ENCODE measurements at regions not wholly inside any gene's neighbourhood (a gene's known extent, or its start where the extent isn't known, plus 50 kb on each side); places are given as distances from the start of the nearest gene placed in this dataset.

DNA sequence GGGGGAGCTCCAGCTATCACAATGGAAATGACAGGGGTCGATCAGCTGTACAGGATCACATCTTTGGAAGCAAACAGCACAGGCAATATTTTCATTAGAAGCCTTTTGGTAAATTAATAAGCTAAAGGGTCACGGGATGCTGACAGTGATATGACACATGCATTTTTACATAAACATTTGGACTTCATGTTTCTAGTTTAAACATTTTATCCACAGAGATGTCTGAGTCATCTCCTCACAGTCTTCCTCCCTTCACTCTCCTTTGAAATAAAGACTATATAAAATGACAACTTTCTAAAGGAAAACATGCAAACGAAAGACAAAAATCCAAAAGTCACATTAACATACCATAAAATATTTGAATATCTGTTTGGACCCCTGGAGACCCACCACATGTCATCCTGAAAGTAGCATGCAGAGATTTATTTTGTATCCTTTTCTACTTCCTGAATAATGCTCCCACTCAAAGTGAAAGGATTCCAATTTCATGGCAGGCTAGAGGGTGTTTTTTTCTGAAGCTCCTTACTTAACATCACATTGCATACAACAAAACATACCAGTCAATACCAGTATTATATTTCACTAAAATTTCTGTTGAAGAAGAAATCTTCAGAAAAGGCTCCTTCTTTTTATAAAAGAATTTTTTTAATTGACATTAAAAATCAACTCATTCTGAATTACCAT lies 200.1 kb upstream of the PPARGC1A start:
- TF ChIP-seq, protein P1, sequence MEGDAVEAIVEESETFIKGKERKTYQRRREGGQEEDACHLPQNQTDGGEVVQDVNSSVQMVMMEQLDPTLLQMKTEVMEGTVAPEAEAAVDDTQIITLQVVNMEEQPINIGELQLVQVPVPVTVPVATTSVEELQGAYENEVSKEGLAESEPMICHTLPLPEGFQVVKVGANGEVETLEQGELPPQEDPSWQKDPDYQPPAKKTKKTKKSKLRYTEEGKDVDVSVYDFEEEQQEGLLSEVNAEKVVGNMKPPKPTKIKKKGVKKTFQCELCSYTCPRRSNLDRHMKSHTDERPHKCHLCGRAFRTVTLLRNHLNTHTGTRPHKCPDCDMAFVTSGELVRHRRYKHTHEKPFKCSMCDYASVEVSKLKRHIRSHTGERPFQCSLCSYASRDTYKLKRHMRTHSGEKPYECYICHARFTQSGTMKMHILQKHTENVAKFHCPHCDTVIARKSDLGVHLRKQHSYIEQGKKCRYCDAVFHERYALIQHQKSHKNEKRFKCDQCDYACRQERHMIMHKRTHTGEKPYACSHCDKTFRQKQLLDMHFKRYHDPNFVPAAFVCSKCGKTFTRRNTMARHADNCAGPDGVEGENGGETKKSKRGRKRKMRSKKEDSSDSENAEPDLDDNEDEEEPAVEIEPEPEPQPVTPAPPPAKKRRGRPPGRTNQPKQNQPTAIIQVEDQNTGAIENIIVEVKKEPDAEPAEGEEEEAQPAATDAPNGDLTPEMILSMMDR (IDR thresholded peaks at IDR 0.05; ENCODE audit: insufficient read depth, low read length), result no peak
- TF ChIP-seq POLR2AphosphoS5 (IDR thresholded peaks at IDR 0.05; ENCODE audit: low read depth) (no peak), REST (IDR thresholded peaks at IDR 0.05; ENCODE audit: insufficient replicate concordance, low read depth) (no peak)

All from HL-60 (cell line).